ENCODE measurements at regions not wholly inside any gene's neighbourhood (a gene's known extent, or its start where the extent isn't known, plus 50 kb on each side); places are given as distances from the start of the nearest gene placed in this dataset.

GRCh38 chr3:159165961-159166360 lies 364.1 kb downstream of the MFSD1 start:
- in situ Hi-C loops (cut with HindIII; ENCODE audit: low sequenced_read_pairs), result no loop called here

GRCh38 chr3:159166899-159167586 lies 365.2 kb downstream of the MFSD1 start:
- in situ Hi-C loops (cut with HindIII; ENCODE audit: low sequenced_read_pairs), result no loop called here

GRCh38 chr3:159168788-159169187 lies 366.9 kb downstream of the MFSD1 start:
- in situ Hi-C loops (cut with HindIII; ENCODE audit: low sequenced_read_pairs), result no loop called here

GRCh38 chr3:159169828-159170227 lies 368.0 kb downstream of the MFSD1 start:
- in situ Hi-C loops (cut with HindIII; ENCODE audit: low sequenced_read_pairs), result no loop called here

- in situ Hi-C loops (cut with HindIII; ENCODE audit: low sequenced_read_pairs), result no loop called here
Measured at GRCh38 chr3:159170436-159171003, 368.7 kb downstream of the MFSD1 start.

- in situ Hi-C loops (cut with HindIII; ENCODE audit: low sequenced_read_pairs), result no loop called here
Measured at GRCh38 chr3:159171333-159171732, 369.5 kb downstream of the MFSD1 start.

- in situ Hi-C loops (cut with HindIII; ENCODE audit: low sequenced_read_pairs), result no loop called here
Measured at GRCh38 chr3:159172473-159172872, 370.6 kb downstream of the MFSD1 start.

- in situ Hi-C loops (cut with HindIII; ENCODE audit: low sequenced_read_pairs), result no loop called here
Measured at GRCh38 chr3:159174715-159175692, 373.1 kb downstream of the MFSD1 start.

GRCh38 chr3:159178209-159178897 lies 376.5 kb downstream of the MFSD1 start:
- in situ Hi-C loops (cut with HindIII; ENCODE audit: low sequenced_read_pairs), result no loop called here

GRCh38 chr3:159182961-159183360 lies 381.1 kb downstream of the MFSD1 start:
- in situ Hi-C loops (cut with HindIII; ENCODE audit: low sequenced_read_pairs), result no loop called here

GRCh38 chr3:159185443-159186050 lies 383.7 kb downstream of the MFSD1 start:
- in situ Hi-C loops (cut with HindIII; ENCODE audit: low sequenced_read_pairs), result no loop called here

GRCh38 chr3:159186581-159186980 lies 384.7 kb downstream of the MFSD1 start:
- in situ Hi-C loops (cut with HindIII; ENCODE audit: low sequenced_read_pairs), result no loop called here

- in situ Hi-C loops (cut with HindIII; ENCODE audit: low sequenced_read_pairs), result no loop called here
Measured at GRCh38 chr3:159187232-159187631, 385.4 kb downstream of the MFSD1 start.

- in situ Hi-C loops (cut with HindIII; ENCODE audit: low sequenced_read_pairs), result no loop called here
Measured at GRCh38 chr3:159187706-159188105, 385.9 kb downstream of the MFSD1 start.

- in situ Hi-C loops (cut with HindIII; ENCODE audit: low sequenced_read_pairs), result no loop called here
Measured at GRCh38 chr3:159189994-159190669, 388.3 kb downstream of the MFSD1 start.

- in situ Hi-C loops (cut with HindIII; ENCODE audit: low sequenced_read_pairs), result no loop called here
Measured at GRCh38 chr3:159191447-159191846, 389.6 kb downstream of the MFSD1 start.

GRCh38 chr3:159196359-159196758 lies 394.5 kb downstream of the MFSD1 start:
- in situ Hi-C loops (cut with HindIII; ENCODE audit: low sequenced_read_pairs), result no loop called here

- in situ Hi-C loops (cut with HindIII; ENCODE audit: low sequenced_read_pairs), result no loop called here
Measured at GRCh38 chr3:159200176-159200575, 398.3 kb downstream of the MFSD1 start.

GRCh38 chr3:159208050-159208449 lies 406.2 kb downstream of the MFSD1 start:
- in situ Hi-C loops (cut with HindIII; ENCODE audit: low sequenced_read_pairs), result no loop called here

- in situ Hi-C loops (cut with HindIII; ENCODE audit: low sequenced_read_pairs), result no loop called here
Measured at GRCh38 chr3:159209459-159209858, 407.6 kb downstream of the MFSD1 start.

Data from endothelial cell of hepatic sinusoid (primary cell).